CD14-positive monocyte (primary cell): ENCODE measurements at regions not wholly inside any gene's neighbourhood (a gene's known extent, or its start where the extent isn't known, plus 50 kb on each side); places are given as distances from the start of the nearest gene placed in this dataset.

Experiments used
- DNase-seq, 3 donors: peaks; one replicate each; pipeline ENCODE4 v3.0.0-alpha.2; 2011 to 2022
- H2AFZ ChIP-seq: 2 replicates; pipeline ENCODE4 v1.6.0; 2012; ENCODE audit warnings: mild to moderate bottlenecking, low read depth, low read length, inconsistent platforms; ENCODE audit not compliant: insufficient read depth, poor library complexity, severe bottlenecking
- H3K27ac ChIP-seq, 2 donors: 1 replicate in 1 of 2; 2 replicates in 1 of 2; pipeline ENCODE4 v1.5.1; 2012 to 2013; ENCODE audit warnings: low read length in 2 of 2, control low read depth in 1 of 2, inconsistent platforms in 1 of 2, low read depth in 1 of 2, mild to moderate bottlenecking in 1 of 2
- H3K27me3 ChIP-seq, 2 donors: one replicate each; pipeline versions ENCODE4 v1.6.0 to v1.6.1; 2011 to 2013; ENCODE audit warnings: low read length in 2 of 2; ENCODE audit not compliant: control insufficient read depth in 2 of 2, insufficient read depth in 2 of 2
- H3K36me3 ChIP-seq, 2 donors: replicated peaks in 1 of 2; 1 replicate in 1 of 2; 2 replicates in 1 of 2; pipeline versions ENCODE4 v1.5.1 to v1.6.1; 2012 to 2013; ENCODE audit warnings: low read length in 2 of 2, control low read depth in 1 of 2, inconsistent platforms in 1 of 2, mild to moderate bottlenecking in 1 of 2; ENCODE audit not compliant: insufficient read depth in 2 of 2, control insufficient read depth in 1 of 2
- H3K4me1 ChIP-seq, 2 donors: 1 replicate in 1 of 2; 2 replicates in 1 of 2; pipeline versions ENCODE4 v1.5.1 to v1.6.1; 2012 to 2013; ENCODE audit warnings: low read length in 2 of 2, control low read depth in 1 of 2, inconsistent platforms in 1 of 2, mild to moderate bottlenecking in 1 of 2, moderate library complexity in 1 of 2; ENCODE audit not compliant: insufficient read depth in 2 of 2, control insufficient read depth in 1 of 2
- H3K4me2 ChIP-seq: replicated peaks from 2 replicates; pipeline ENCODE3; 2012; ENCODE audit warnings: low read length, moderate library complexity, mild to moderate bottlenecking; ENCODE audit not compliant: poor library complexity, severe bottlenecking; ENCODE audit errors: extremely low read depth
- H3K4me3 ChIP-seq, 3 experiments: fragments of 200-600 bp in 1 of 3; sonication (generic) in 1 of 3; replicated peaks in 1 of 3; 1 replicate in 2 of 3; 2 replicates in 1 of 3; pipeline ENCODE4 v1.5.1; 2011 to 2013; ENCODE audit warnings: low read length in 3 of 3, mild to moderate bottlenecking in 3 of 3, control low read depth in 2 of 3, low read depth in 2 of 3, inconsistent platforms in 1 of 3, moderate library complexity in 1 of 3
- H3K79me2 ChIP-seq: 2 replicates; pipeline ENCODE4 v1.6.0; 2012; ENCODE audit warnings: mild to moderate bottlenecking, control low read depth, inconsistent platforms, low read length, moderate library complexity; ENCODE audit not compliant: insufficient read depth
- H3K9ac ChIP-seq: 2 replicates; pipeline ENCODE4 v1.6.0; 2017; ENCODE audit warnings: low read length, mild to moderate bottlenecking; ENCODE audit not compliant: insufficient read depth, poor library complexity, severe bottlenecking
- H3K9me3 ChIP-seq, 2 donors: replicated peaks in 1 of 2; 1 replicate in 1 of 2; 2 replicates in 1 of 2; pipeline versions ENCODE4 v1.5.1 to v1.6.1; 2012 to 2013; ENCODE audit warnings: low read length in 2 of 2, control low read depth in 1 of 2; ENCODE audit not compliant: control insufficient read depth in 1 of 2, insufficient read depth in 1 of 2
- H4K20me1 ChIP-seq: 2 replicates; pipeline ENCODE4 v1.6.0; 2012; ENCODE audit warnings: mild to moderate bottlenecking, low read length, control low read depth, moderate library complexity; ENCODE audit not compliant: insufficient read depth
- H3K27ac Mint-ChIP-seq, 7 donors: one replicate each; pipeline ENCODE4 v1.8.0; 2020; ENCODE audit warnings: mild to moderate bottlenecking in 7 of 7, mixed read lengths in 7 of 7, moderate library complexity in 6 of 7, inconsistent platforms in 2 of 7
- H3K27me3 Mint-ChIP-seq, 3 donors: one replicate each; pipeline ENCODE4 v1.8.0; 2021 to 2022; ENCODE audit warnings: low read depth in 3 of 3, mild to moderate bottlenecking in 3 of 3, mixed read lengths in 3 of 3, moderate library complexity in 3 of 3, inconsistent platforms in 1 of 3
- H3K36me3 Mint-ChIP-seq, 2 donors: one replicate each; pipeline ENCODE4 v1.8.0; 2020; ENCODE audit warnings: mixed read lengths in 2 of 2, inconsistent platforms in 1 of 2, mild to moderate bottlenecking in 1 of 2
- H3K4me1 Mint-ChIP-seq: one replicate; pipeline ENCODE4 v1.8.0; 2020; ENCODE audit warnings: mild to moderate bottlenecking, mixed read lengths
- H3K4me3 Mint-ChIP-seq, 2 donors: one replicate each; pipeline ENCODE4 v1.8.0; 2020; ENCODE audit warnings: mild to moderate bottlenecking in 2 of 2, mixed read lengths in 2 of 2, moderate library complexity in 1 of 2
- H3K9me3 Mint-ChIP-seq, 7 donors: one replicate each; pipeline ENCODE4 v1.8.0; 2020 to 2022; ENCODE audit warnings: mixed read lengths in 7 of 7, mild to moderate bottlenecking in 6 of 7, moderate library complexity in 6 of 7, inconsistent platforms in 2 of 7
- CTCF ChIP-seq: fragments of 200-600 bp; IDR thresholded peaks from one replicate; pipeline ENCODE4 v1.8.0; 2022; ENCODE audit warnings: antibody characterized with exemption, mild to moderate bottlenecking
- WGBS: methylation state at CpG from one replicate; pipeline ENCODE4 v1.1.5; 2013; ENCODE audit warnings: missing lambda C conversion rate; ENCODE audit not compliant: insufficient coverage; 5-methylcytosine and 5-hydroxymethylcytosine counted together
- intact Hi-C, 2 donors: fragments of 100-400 bp; cut with micrococcal nuclease; formaldehyde crosslinking; loops; one replicate each; pipeline versions ENCODE4 v1.15.0 to v1.15.1; 2023

GRCh38 chr2:147030966-147031720 is 813.7 kb upstream of the ACVR2A start:
- H3K4me1 Mint-ChIP-seq = no peaks in the 10 kb centered on the region
- peaks cover 0 to 4% (median 2%) of the 10 kb centered on the region in 3 donors for H3K27me3 Mint-ChIP-seq
- no peak for DNase-seq
- Histone ChIP-seq H3K27ac (no peak overlapping the region), H3K9ac (no peak overlapping the region), H3K79me2 (no peaks in the 10 kb centered on the region), H3K27me3 (no peaks in the 10 kb centered on the region), H3K4me1 (no peaks in the 10 kb centered on the region), H3K9me3 (peaks cover 0 to 4% of the 10 kb centered on the region in 2 donors), H3K4me3 (no peak overlapping the region), H4K20me1 (no peaks in the 10 kb centered on the region), H3K36me3 (no peaks in the 10 kb centered on the region), H3K4me2 (no peak overlapping the region), H2AFZ (no peak overlapping the region)
- H3K27ac Mint-ChIP-seq = no peak overlapping the region
- no peak for TF ChIP-seq CTCF
- H3K36me3 Mint-ChIP-seq = no peaks in the 10 kb centered on the region
- H3K4me3 Mint-ChIP-seq = no peak overlapping the region
- peaks cover 0 to 13% (median 5%) of the 10 kb centered on the region in 7 donors for H3K9me3 Mint-ChIP-seq
- intact Hi-C loops = no loop called here
- 88% methylated on average over 4 of the region's 6 CpGs for WGBS

- TF ChIP-seq CTCF = no peak
Measured at GRCh38 chr2:147027436-147027835, 817.4 kb upstream of the ACVR2A start.

More at GRCh38 chr2:147027436-147027835, 817.4 kb upstream of the ACVR2A start:
- no peak overlapping the region for H3K4me3 ChIP-seq
- DNase-seq = no peak
- H2AFZ ChIP-seq = no peak overlapping the region
- intact Hi-C loops = no loop called here
- no peaks in the 10 kb centered on the region for H3K36me3 Mint-ChIP-seq
- no peaks in the 10 kb centered on the region for H3K4me1 ChIP-seq
- H3K36me3 ChIP-seq = no peaks in the 10 kb centered on the region
- no CpG with 5 or more reads among the region's 1 CpG for WGBS
- no peak overlapping the region for H3K9ac ChIP-seq
- no peaks in the 10 kb centered on the region for H3K4me1 Mint-ChIP-seq
- H3K27me3 ChIP-seq = no peaks in the 10 kb centered on the region
- H3K27me3 Mint-ChIP-seq = peaks cover 0 to 2% (median 2%) of the 10 kb centered on the region in 3 donors
- no peaks in the 10 kb centered on the region for H3K79me2 ChIP-seq
- H3K27ac Mint-ChIP-seq = no peak overlapping the region
- peaks cover 4 to 25% (median 13%) of the 10 kb centered on the region in 7 donors for H3K9me3 Mint-ChIP-seq
- no peak overlapping the region for H3K27ac ChIP-seq
- no peak overlapping the region for H3K4me2 ChIP-seq
- H3K4me3 Mint-ChIP-seq = no peak overlapping the region
- H4K20me1 ChIP-seq = no peaks in the 10 kb centered on the region
- peaks cover 14 to 17% of the 10 kb centered on the region in 2 donors for H3K9me3 ChIP-seq
